ENCODE measurements at regions not wholly inside any gene's neighbourhood (a gene's known extent, or its start where the extent isn't known, plus 50 kb on each side); places are given as distances from the start of the nearest gene placed in this dataset.

DNA sequence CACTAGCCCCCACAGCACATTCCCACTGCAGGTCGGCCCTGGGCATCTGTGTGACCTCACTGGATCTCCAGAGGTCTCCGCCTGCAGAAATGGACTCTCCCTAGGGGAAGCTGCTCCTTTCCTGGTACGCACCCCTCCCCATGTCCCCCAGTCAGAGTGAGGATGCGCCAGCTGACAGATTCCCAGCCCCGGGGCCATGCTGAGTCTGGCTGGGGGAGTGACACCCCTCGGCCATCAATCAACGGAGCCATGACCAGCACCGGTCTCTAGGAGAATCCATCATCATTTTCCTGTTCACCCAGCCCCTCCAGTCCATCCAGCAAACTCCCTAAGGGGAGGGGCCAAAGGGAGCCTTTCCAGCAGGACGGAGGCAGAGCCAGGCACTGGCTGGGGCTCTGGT lies 68.7 kb upstream of the PAX7 start (continued):
- TF ChIP-seq, protein P1, sequence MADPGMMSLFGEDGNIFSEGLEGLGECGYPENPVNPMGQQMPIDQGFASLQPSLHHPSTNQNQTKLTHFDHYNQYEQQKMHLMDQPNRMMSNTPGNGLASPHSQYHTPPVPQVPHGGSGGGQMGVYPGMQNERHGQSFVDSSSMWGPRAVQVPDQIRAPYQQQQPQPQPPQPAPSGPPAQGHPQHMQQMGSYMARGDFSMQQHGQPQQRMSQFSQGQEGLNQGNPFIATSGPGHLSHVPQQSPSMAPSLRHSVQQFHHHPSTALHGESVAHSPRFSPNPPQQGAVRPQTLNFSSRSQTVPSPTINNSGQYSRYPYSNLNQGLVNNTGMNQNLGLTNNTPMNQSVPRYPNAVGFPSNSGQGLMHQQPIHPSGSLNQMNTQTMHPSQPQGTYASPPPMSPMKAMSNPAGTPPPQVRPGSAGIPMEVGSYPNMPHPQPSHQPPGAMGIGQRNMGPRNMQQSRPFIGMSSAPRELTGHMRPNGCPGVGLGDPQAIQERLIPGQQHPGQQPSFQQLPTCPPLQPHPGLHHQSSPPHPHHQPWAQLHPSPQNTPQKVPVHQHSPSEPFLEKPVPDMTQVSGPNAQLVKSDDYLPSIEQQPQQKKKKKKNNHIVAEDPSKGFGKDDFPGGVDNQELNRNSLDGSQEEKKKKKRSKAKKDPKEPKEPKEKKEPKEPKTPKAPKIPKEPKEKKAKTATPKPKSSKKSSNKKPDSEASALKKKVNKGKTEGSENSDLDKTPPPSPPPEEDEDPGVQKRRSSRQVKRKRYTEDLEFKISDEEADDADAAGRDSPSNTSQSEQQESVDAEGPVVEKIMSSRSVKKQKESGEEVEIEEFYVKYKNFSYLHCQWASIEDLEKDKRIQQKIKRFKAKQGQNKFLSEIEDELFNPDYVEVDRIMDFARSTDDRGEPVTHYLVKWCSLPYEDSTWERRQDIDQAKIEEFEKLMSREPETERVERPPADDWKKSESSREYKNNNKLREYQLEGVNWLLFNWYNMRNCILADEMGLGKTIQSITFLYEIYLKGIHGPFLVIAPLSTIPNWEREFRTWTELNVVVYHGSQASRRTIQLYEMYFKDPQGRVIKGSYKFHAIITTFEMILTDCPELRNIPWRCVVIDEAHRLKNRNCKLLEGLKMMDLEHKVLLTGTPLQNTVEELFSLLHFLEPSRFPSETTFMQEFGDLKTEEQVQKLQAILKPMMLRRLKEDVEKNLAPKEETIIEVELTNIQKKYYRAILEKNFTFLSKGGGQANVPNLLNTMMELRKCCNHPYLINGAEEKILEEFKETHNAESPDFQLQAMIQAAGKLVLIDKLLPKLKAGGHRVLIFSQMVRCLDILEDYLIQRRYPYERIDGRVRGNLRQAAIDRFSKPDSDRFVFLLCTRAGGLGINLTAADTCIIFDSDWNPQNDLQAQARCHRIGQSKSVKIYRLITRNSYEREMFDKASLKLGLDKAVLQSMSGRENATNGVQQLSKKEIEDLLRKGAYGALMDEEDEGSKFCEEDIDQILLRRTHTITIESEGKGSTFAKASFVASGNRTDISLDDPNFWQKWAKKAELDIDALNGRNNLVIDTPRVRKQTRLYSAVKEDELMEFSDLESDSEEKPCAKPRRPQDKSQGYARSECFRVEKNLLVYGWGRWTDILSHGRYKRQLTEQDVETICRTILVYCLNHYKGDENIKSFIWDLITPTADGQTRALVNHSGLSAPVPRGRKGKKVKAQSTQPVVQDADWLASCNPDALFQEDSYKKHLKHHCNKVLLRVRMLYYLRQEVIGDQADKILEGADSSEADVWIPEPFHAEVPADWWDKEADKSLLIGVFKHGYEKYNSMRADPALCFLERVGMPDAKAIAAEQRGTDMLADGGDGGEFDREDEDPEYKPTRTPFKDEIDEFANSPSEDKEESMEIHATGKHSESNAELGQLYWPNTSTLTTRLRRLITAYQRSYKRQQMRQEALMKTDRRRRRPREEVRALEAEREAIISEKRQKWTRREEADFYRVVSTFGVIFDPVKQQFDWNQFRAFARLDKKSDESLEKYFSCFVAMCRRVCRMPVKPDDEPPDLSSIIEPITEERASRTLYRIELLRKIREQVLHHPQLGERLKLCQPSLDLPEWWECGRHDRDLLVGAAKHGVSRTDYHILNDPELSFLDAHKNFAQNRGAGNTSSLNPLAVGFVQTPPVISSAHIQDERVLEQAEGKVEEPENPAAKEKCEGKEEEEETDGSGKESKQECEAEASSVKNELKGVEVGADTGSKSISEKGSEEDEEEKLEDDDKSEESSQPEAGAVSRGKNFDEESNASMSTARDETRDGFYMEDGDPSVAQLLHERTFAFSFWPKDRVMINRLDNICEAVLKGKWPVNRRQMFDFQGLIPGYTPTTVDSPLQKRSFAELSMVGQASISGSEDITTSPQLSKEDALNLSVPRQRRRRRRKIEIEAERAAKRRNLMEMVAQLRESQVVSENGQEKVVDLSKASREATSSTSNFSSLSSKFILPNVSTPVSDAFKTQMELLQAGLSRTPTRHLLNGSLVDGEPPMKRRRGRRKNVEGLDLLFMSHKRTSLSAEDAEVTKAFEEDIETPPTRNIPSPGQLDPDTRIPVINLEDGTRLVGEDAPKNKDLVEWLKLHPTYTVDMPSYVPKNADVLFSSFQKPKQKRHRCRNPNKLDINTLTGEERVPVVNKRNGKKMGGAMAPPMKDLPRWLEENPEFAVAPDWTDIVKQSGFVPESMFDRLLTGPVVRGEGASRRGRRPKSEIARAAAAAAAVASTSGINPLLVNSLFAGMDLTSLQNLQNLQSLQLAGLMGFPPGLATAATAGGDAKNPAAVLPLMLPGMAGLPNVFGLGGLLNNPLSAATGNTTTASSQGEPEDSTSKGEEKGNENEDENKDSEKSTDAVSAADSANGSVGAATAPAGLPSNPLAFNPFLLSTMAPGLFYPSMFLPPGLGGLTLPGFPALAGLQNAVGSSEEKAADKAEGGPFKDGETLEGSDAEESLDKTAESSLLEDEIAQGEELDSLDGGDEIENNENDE (IDR thresholded peaks at IDR 0.05; ENCODE audit: insufficient replicate concordance, low read length), result no peak
- TF ChIP-seq SP4 (IDR thresholded peaks at IDR 0.05; ENCODE audit: low read length) (no peak), TCF12 (IDR thresholded peaks at IDR 0.05; ENCODE audit: low read depth, low read length) (no peak), MAFK (IDR thresholded peaks at IDR 0.05; ENCODE audit: low read depth, low read length) (no peak), KDM5A (IDR thresholded peaks at IDR 0.05; ENCODE audit: low read length) (no peak), E2F6 (IDR thresholded peaks at IDR 0.05) (no peak), SIX5 (IDR thresholded peaks at IDR 0.05; ENCODE audit: low read depth, low read length) (no peak), YY1 (IDR thresholded peaks at IDR 0.05; ENCODE audit: low read depth, low read length) (no peak), ATF3 (IDR thresholded peaks at IDR 0.05; ENCODE audit: insufficient read depth, low read depth, low read length) (no peak)
- TF ChIP-seq, protein P2, sequence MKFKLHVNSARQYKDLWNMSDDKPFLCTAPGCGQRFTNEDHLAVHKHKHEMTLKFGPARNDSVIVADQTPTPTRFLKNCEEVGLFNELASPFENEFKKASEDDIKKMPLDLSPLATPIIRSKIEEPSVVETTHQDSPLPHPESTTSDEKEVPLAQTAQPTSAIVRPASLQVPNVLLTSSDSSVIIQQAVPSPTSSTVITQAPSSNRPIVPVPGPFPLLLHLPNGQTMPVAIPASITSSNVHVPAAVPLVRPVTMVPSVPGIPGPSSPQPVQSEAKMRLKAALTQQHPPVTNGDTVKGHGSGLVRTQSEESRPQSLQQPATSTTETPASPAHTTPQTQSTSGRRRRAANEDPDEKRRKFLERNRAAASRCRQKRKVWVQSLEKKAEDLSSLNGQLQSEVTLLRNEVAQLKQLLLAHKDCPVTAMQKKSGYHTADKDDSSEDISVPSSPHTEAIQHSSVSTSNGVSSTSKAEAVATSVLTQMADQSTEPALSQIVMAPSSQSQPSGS (IDR thresholded peaks at IDR 0.05; ENCODE audit: low read length), result no peak
